H1 (cell line): ENCODE measurements at regions not wholly inside any gene's neighbourhood (a gene's known extent, or its start where the extent isn't known, plus 50 kb on each side); places are given as distances from the start of the nearest gene placed in this dataset.

Experiments used
- CTCF ChIA-PET: fragments of 300-600 bp; sonication (Branson Sonifier 250); formaldehyde crosslinking; loops from one replicate; lab custom pipeline; 2021; ENCODE audit not compliant: partially characterized antibody; lab: Charles Lee
- POLR2A ChIA-PET: fragments of 300-600 bp; sonication (Branson Sonifier 250); formaldehyde crosslinking; loops from one replicate; lab custom pipeline; 2021; ENCODE audit warnings: inconsistent platforms; ENCODE audit not compliant: partially characterized antibody; lab: Charles Lee
- DNase-seq, 2 experiments: peaks; one replicate each; pipeline versions ENCODE4 v3.0.0 to v3.0.0-alpha.2; 2010 to 2022; ENCODE audit warnings: low spot score in 2 of 2, low read depth in 1 of 2, mixed read lengths in 1 of 2
- FAIRE-seq: peaks from 2 replicates; lab custom pipeline; 2011; peaks lifted over from hg19 to GRCh38; lab: Jason Lieb, UNC
- H2AFZ ChIP-seq: 2 replicates; pipeline ENCODE4 v1.8.1; 2012; ENCODE audit warnings: low read length, inconsistent platforms
- H2AK5ac ChIP-seq: 2 replicates; pipeline ENCODE4 v1.6.1; 2013; ENCODE audit warnings: low read depth, low read length
- H2BK120ac ChIP-seq: replicated peaks from 2 replicates; pipeline ENCODE3; 2013; ENCODE audit warnings: low read depth, low read length, inconsistent platforms
- H2BK12ac ChIP-seq: 2 replicates; pipeline ENCODE4 v1.6.1; 2013; ENCODE audit warnings: low read depth, low read length
- H2BK15ac ChIP-seq: 2 replicates; pipeline ENCODE4 v1.6.1; 2013; ENCODE audit warnings: low read length
- H2BK20ac ChIP-seq: 2 replicates; pipeline ENCODE4 v1.6.1; 2013; ENCODE audit warnings: low read length
- H2BK5ac ChIP-seq: 2 replicates; pipeline ENCODE4 v1.6.1; 2013; ENCODE audit warnings: low read depth, low read length
- H3K14ac ChIP-seq: 2 replicates; pipeline ENCODE4 v1.6.1; 2013; ENCODE audit warnings: inconsistent platforms; ENCODE audit not compliant: insufficient read length
- H3K18ac ChIP-seq: 2 replicates; pipeline ENCODE4 v1.6.1; 2013; ENCODE audit warnings: low read length; ENCODE audit errors: extremely low read depth
- H3K23ac ChIP-seq: 2 replicates; pipeline ENCODE4 v1.6.1; 2013; ENCODE audit warnings: inconsistent platforms; ENCODE audit not compliant: insufficient read length
- H3K23me2 ChIP-seq: 2 replicates; pipeline ENCODE4 v1.6.1; 2013; ENCODE audit warnings: low read depth, low read length
- H3K27ac ChIP-seq: 2 replicates; pipeline ENCODE4 v1.6.1; 2011; ENCODE audit warnings: low read depth, low read length, inconsistent platforms
- H3K27me3 ChIP-seq, 4 experiments: replicated peaks in 1 of 4; 1 replicate in 1 of 4; 2 replicates in 3 of 4; pipeline versions ENCODE4 v1.6.1 to v1.8.1; 2011 to 2013; ENCODE audit warnings: low read length in 3 of 4, mild to moderate bottlenecking in 3 of 4, inconsistent platforms in 2 of 4, mixed read lengths in 2 of 4, moderate library complexity in 1 of 4; ENCODE audit not compliant: control insufficient read depth in 3 of 4, insufficient read depth in 3 of 4; ENCODE audit errors: extremely low read depth in 1 of 4
- H3K36me3 ChIP-seq, 4 experiments: 2 replicates each; pipeline versions ENCODE4 v1.6.1 to v1.8.1; 2011 to 2013; ENCODE audit warnings: mild to moderate bottlenecking in 4 of 4, low read length in 3 of 4, moderate library complexity in 2 of 4, control low read depth in 1 of 4, inconsistent platforms in 1 of 4; ENCODE audit not compliant: insufficient read depth in 4 of 4, control insufficient read depth in 2 of 4
- H3K4ac ChIP-seq: replicated peaks from 2 replicates; pipeline ENCODE3; 2013; ENCODE audit warnings: low read length, low read depth, mixed read lengths, inconsistent platforms; ENCODE audit not compliant: insufficient read length
- H3K4me1 ChIP-seq, 4 experiments: replicated peaks in 1 of 4; 1 replicate in 1 of 4; 2 replicates in 3 of 4; pipeline versions ENCODE4 v1.6.1 to v1.8.1; 2011 to 2013; ENCODE audit warnings: low read length in 3 of 4, inconsistent platforms in 2 of 4, mixed read lengths in 1 of 4; ENCODE audit not compliant: insufficient read depth in 4 of 4, control insufficient read depth in 3 of 4
- H3K4me2 ChIP-seq, 2 experiments: 2 replicates each; pipeline versions ENCODE4 v1.6.1 to v1.8.1; 2011 to 2013; ENCODE audit warnings: low read depth in 2 of 2, low read length in 2 of 2, control low read depth in 1 of 2, inconsistent platforms in 1 of 2, mild to moderate bottlenecking in 1 of 2; ENCODE audit not compliant: insufficient read depth in 1 of 2
- H3K4me3 ChIP-seq, 4 experiments: fragments of 200-600, 300-600 bp in 1 of 4; sonication (generic), shearing (Covaris generic), sonication (Bioruptor Twin) in 1 of 4; 2 replicates each; pipeline versions ENCODE4 v1.5.1 to v1.8.1; 2011 to 2016; ENCODE audit warnings: low read length in 4 of 4, low read depth in 3 of 4, control low read depth in 2 of 4, inconsistent platforms in 2 of 4, mild to moderate bottlenecking in 2 of 4, mixed read lengths in 1 of 4, moderate library complexity in 1 of 4; ENCODE audit not compliant: insufficient read depth in 2 of 4; ENCODE audit errors: extremely low read depth in 1 of 4
- H3K56ac ChIP-seq: replicated peaks from 2 replicates; pipeline ENCODE3; 2013; ENCODE audit warnings: low read depth, mild to moderate bottlenecking, mixed read lengths, low read length, inconsistent platforms; ENCODE audit not compliant: insufficient read length
- H3K79me1 ChIP-seq: 2 replicates; pipeline ENCODE4 v1.6.1; 2013; ENCODE audit warnings: low read depth, low read length, control low read depth
- H3K79me2 ChIP-seq, 2 experiments: 2 replicates each; pipeline versions ENCODE4 v1.6.1 to v1.8.1; 2012 to 2013; ENCODE audit warnings: low read length in 2 of 2, mild to moderate bottlenecking in 2 of 2, inconsistent platforms in 1 of 2; ENCODE audit not compliant: insufficient read depth in 2 of 2, control insufficient read depth in 1 of 2
- H3K9ac ChIP-seq, 4 experiments: replicated peaks in 1 of 4; 1 replicate in 1 of 4; 2 replicates in 3 of 4; pipeline versions ENCODE4 v1.6.1 to v1.8.1; 2011 to 2013; ENCODE audit warnings: low read depth in 3 of 4, low read length in 3 of 4, control low read depth in 2 of 4, mild to moderate bottlenecking in 2 of 4, moderate library complexity in 2 of 4, inconsistent platforms in 1 of 4; ENCODE audit errors: extremely low read depth in 1 of 4
- H3K9me3 ChIP-seq, 2 experiments: 2 replicates each; pipeline versions ENCODE4 v1.6.1 to v1.8.1; 2012 to 2013; ENCODE audit warnings: mild to moderate bottlenecking in 2 of 2, moderate library complexity in 2 of 2, control low read depth in 1 of 2, inconsistent platforms in 1 of 2, low read depth in 1 of 2, low read length in 1 of 2, mixed read lengths in 1 of 2; ENCODE audit not compliant: insufficient read depth in 2 of 2
- H4K20me1 ChIP-seq, 2 experiments: replicated peaks in 1 of 2; 2 replicates each; pipeline versions ENCODE3 to v1.8.1; 2011 to 2013; ENCODE audit warnings: inconsistent platforms in 2 of 2, low read length in 2 of 2, mild to moderate bottlenecking in 1 of 2; ENCODE audit not compliant: insufficient read depth in 2 of 2, control insufficient read depth in 1 of 2
- H4K5ac ChIP-seq: 2 replicates; pipeline ENCODE4 v1.6.1; 2013; ENCODE audit warnings: low read length, low read depth, mixed read lengths, inconsistent platforms; ENCODE audit not compliant: insufficient read length
- H4K8ac ChIP-seq: 2 replicates; pipeline ENCODE4 v1.8.0; 2013; ENCODE audit warnings: mild to moderate bottlenecking, moderate library complexity, low read length, inconsistent platforms; ENCODE audit not compliant: insufficient read depth; ENCODE audit errors: extremely low read depth
- H4K91ac ChIP-seq: replicated peaks from 2 replicates; pipeline ENCODE3; 2013; ENCODE audit warnings: low read length, mixed read lengths, inconsistent platforms; ENCODE audit not compliant: insufficient read length
- BCL11A ChIP-seq, 2 experiments: IDR thresholded peaks; one replicate each; pipeline ENCODE4 v1.6.1; 2011; ENCODE audit warnings: low read depth in 2 of 2, low read length in 2 of 2, mild to moderate bottlenecking in 2 of 2
- BRCA1 ChIP-seq: IDR thresholded peaks from 2 replicates; pipeline ENCODE4 v1.6.1; 2012; ENCODE audit warnings: low read depth, low read length, improper control_type of control experiment
- CHD1 ChIP-seq: IDR thresholded peaks from 2 replicates; pipeline ENCODE4 v1.6.1; 2012; ENCODE audit warnings: low read depth, low read length, improper control_type of control experiment
- CTCF ChIP-seq, 3 experiments: IDR thresholded peaks; 1 replicate in 2 of 3; 2 replicates in 1 of 3; pipeline versions ENCODE4 v1.5.1 to v1.6.1; 2011; ENCODE audit warnings: low read length in 3 of 3, mild to moderate bottlenecking in 3 of 3, inconsistent platforms in 2 of 3, low read depth in 1 of 3, moderate library complexity in 1 of 3; ENCODE audit not compliant: insufficient read depth in 1 of 3; ENCODE audit errors: control extremely low read depth in 1 of 3
- GABPA ChIP-seq: IDR thresholded peaks from 2 replicates; pipeline ENCODE4 v1.6.1; 2011; ENCODE audit warnings: mild to moderate bottlenecking, low read length, moderate library complexity, borderline replicate concordance; ENCODE audit not compliant: insufficient read depth
- HDAC6 ChIP-seq: IDR thresholded peaks from one replicate; pipeline ENCODE4 v1.7.1; 2012; ENCODE audit warnings: low read depth, mild to moderate bottlenecking, inconsistent platforms, low read length, moderate library complexity
- NRF1 ChIP-seq: IDR thresholded peaks from 2 replicates; pipeline ENCODE4 v1.6.1; 2011; ENCODE audit warnings: mild to moderate bottlenecking, low read depth, low read length, improper control_type of control experiment
- RNF2 ChIP-seq: fragments of 200-900, 300-1000 bp; sonication (generic); IDR thresholded peaks from 2 replicates; pipeline ENCODE4 v1.7.1; 2016; ENCODE audit warnings: borderline replicate concordance, low read depth, mild to moderate bottlenecking, antibody characterized with exemption, low read length; ENCODE audit not compliant: poor library complexity, severe bottlenecking; ENCODE audit errors: missing control alignments
- SIN3A ChIP-seq, 2 experiments: IDR thresholded peaks in 1 of 2; conservative IDR thresholded peaks in 1 of 2; 2 replicates each; pipeline ENCODE4 v1.6.1; 2011 to 2012; ENCODE audit warnings: low read length in 2 of 2, improper control_type of control experiment in 1 of 2, low read depth in 1 of 2, mild to moderate bottlenecking in 1 of 2
- SP2 ChIP-seq: IDR thresholded peaks from 2 replicates; pipeline ENCODE4 v1.6.1; 2012; ENCODE audit warnings: mild to moderate bottlenecking, low read length, inconsistent platforms
- SUZ12 ChIP-seq: fragments of 200-600 bp; sonication (generic); IDR thresholded peaks from 2 replicates; pipeline ENCODE4 v1.6.1; 2012; ENCODE audit warnings: mild to moderate bottlenecking, inconsistent platforms, low read length, moderate library complexity, mixed read lengths

GRCh38 chr16:62870554-62870953 is 834.3 kb upstream of the CDH8 start:
- no peak overlapping the region for H4K8ac ChIP-seq
- H2BK12ac ChIP-seq, result no peak overlapping the region
- H3K36me3 ChIP-seq, result no peaks in the 10 kb centered on the region
- no peaks in the 10 kb centered on the region for H3K23me2 ChIP-seq
- no peak overlapping the region for H3K14ac ChIP-seq
- CTCF ChIA-PET, result interaction anchor here (0.6 kb wide), 1 partner anchor 104 kb away, joined by 3 read pairs; no protein-coding TSS in a partner anchor
- H2AFZ ChIP-seq, result no peak overlapping the region
- no peak overlapping the region for H3K9ac ChIP-seq
- H2BK20ac ChIP-seq, result no peak overlapping the region
- H2BK15ac ChIP-seq, result no peak overlapping the region
- H3K79me2 ChIP-seq, result no peaks in the 10 kb centered on the region
- H4K20me1 ChIP-seq, result no peaks in the 10 kb centered on the region
- no peak overlapping the region for H4K91ac ChIP-seq
- H2AK5ac ChIP-seq, result no peak overlapping the region
- POLR2A ChIA-PET, result no interaction called here
- no peak overlapping the region for H4K5ac ChIP-seq
- no peaks in the 10 kb centered on the region for H3K4me1 ChIP-seq
- H3K18ac ChIP-seq, result no peak overlapping the region
- H2BK5ac ChIP-seq, result no peak overlapping the region
- H3K56ac ChIP-seq, result no peak overlapping the region
- DNase-seq, result no peak
- no peak overlapping the region for H3K27ac ChIP-seq
- H3K4me2 ChIP-seq, result no peak overlapping the region
- H3K27me3 ChIP-seq, result no peaks in the 10 kb centered on the region
- H3K23ac ChIP-seq, result no peak overlapping the region
- FAIRE-seq, result no peak
- H3K79me1 ChIP-seq, result no peaks in the 10 kb centered on the region
- H2BK120ac ChIP-seq, result no peak overlapping the region
- no peak overlapping the region for H3K4ac ChIP-seq
- H3K4me3 ChIP-seq, result no peak overlapping the region
- no peaks in the 10 kb centered on the region; a peak in 1 of 4 replicates for H3K9me3 ChIP-seq
- TF ChIP-seq CHD1 (no peak), BCL11A (IDR thresholded peaks at IDR 0.05; ENCODE audit: low read depth in 2 of 2, low read length in 2 of 2) (no peak), SUZ12 (no peak), SIN3A (conservative IDR thresholded peaks at IDR 0.05 in 1 of 2, IDR thresholded peaks at IDR 0.05 in 1 of 2; ENCODE audit: low read depth in 1 of 2, low read length in 2 of 2) (no peak), RNF2 (no peak), BRCA1 (no peak), SP2 (no peak), NRF1 (no peak), GABPA (no peak), HDAC6 (no peak), CTCF (IDR thresholded peaks at IDR 0.05; ENCODE audit: control extremely low read depth in 1 of 3, insufficient read depth in 1 of 3, low read depth in 1 of 3, low read length in 3 of 3) (no peak)
